ENCODE measurements at regions not wholly inside any gene's neighbourhood (a gene's known extent, or its start where the extent isn't known, plus 50 kb on each side); places are given as distances from the start of the nearest gene placed in this dataset.
"Not testable (repeated sequence)": the region's sequence is repeated elsewhere in the genome, so short reads cannot be mapped to it uniquely, and the experiment has no call there.

DNA sequence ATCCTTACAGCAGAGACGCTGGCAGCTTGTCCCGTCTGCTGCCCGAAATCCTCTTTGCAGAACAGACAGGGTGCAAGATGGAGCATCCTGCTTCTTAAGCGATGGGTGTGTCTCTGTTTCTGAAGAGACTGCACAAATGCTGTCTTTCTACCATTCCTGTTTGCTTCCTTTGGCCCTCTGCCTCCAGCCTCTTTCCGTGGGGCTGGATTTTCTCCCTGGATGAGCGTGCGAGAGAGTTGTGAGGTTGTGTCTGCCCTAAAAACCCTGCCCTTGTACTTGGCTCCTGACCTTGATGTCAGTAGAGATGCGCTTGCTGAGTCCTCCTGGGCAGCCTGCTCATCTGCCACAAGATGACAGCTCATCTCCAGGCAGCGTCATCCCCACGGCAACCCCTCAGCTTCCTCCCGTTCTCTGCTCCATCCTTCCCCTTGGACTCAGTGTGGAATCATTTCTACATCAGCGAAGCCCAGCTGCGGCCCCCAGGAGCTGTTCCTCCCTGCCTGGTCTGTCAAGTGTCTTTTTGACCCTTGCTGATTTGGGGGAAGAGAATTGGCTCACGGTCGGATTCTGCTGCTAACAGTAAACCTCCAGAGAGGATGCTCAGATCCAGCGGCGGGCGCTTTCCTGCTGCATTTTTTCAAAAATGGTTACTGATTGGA lies 246.2 kb downstream of the ASMT start:
- Histone ChIP-seq H3K36me3 (no peaks in the 10 kb centered on the region), H3K27me3 (no peaks in the 10 kb centered on the region), H3K4me1 (no peaks in the 10 kb centered on the region), H3K4me3 (no peak overlapping the region), H3K27ac (no peak overlapping the region), H3K9me3 (no peaks in the 10 kb centered on the region)
- no peak for DNase-seq
- WGBS, 2 donors, result 73% methylated on average over 18 of the region's 18 CpGs
- TF ChIP-seq POLR2A (IDR thresholded peaks at IDR 0.05) (no peak), EP300 (IDR thresholded peaks at IDR 0.05) (no peak), POLR2AphosphoS5 (IDR thresholded peaks at IDR 0.05) (no peak), CTCF (IDR thresholded peaks at IDR 0.05) (no peak)
- ATAC-seq (ENCODE audit: low FRiP score in 2 of 2), result no peak

DNA sequence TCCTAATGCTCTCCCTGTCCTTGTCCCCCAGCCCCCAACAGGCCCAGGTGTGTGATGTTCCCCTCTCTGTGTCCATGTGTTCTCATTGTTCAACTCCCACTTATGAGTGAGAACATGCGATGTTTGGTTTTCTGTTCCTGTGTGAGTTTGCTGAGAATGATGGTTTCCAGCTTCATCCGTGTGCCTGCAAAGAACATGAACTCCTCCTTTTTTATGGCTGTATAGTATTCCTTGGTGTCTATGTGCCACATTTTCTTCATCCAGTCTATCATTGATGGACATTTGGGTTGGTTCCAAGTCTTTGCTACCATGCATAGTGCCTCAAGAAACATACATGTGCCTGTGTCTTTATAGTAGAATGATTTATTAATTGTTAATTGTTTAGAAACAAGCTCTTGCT lies 249.1 kb downstream of the ASMT start:
- not testable (repeated sequence) for H3K9me3 ChIP-seq; H3K4me3 ChIP-seq; ATAC-seq (ENCODE audit: low FRiP score in 2 of 2); H3K27me3 ChIP-seq; DNase-seq; H3K36me3 ChIP-seq; H3K4me1 ChIP-seq; H3K27ac ChIP-seq
- 95 to 100% methylated on average over 2 of the region's 2 CpGs for WGBS, 2 donors

- Histone ChIP-seq H3K4me1 (no peaks in the 10 kb centered on the region), H3K27ac (no peak overlapping the region), H3K4me3 (no peak overlapping the region), H3K36me3 (no peaks in the 10 kb centered on the region), H3K9me3 (no peaks in the 10 kb centered on the region), H3K27me3 (no peaks in the 10 kb centered on the region)
- 39 to 43% methylated on average over 4 of the region's 4 CpGs for WGBS, 2 donors
- no peak for TF ChIP-seq CTCF (IDR thresholded peaks at IDR 0.05)
- TF ChIP-seq POLR2A (IDR thresholded peaks at IDR 0.05), result no peak
- TF ChIP-seq POLR2AphosphoS5 (IDR thresholded peaks at IDR 0.05), result no peak
- TF ChIP-seq EP300 (IDR thresholded peaks at IDR 0.05), result no peak
- ATAC-seq (ENCODE audit: low FRiP score in 2 of 2) (no peak), DNase-seq (no peak)
These were observed 255.6 kb downstream of the ASMT start for GRCh38 chrX:1870421-1870820.

GRCh38 chrX:1871887-1872286 lies 257.0 kb downstream of the ASMT start:
- Histone ChIP-seq H3K27ac (no peak overlapping the region), H3K36me3 (no peaks in the 10 kb centered on the region), H3K4me1 (no peaks in the 10 kb centered on the region), H3K9me3 (no peaks in the 10 kb centered on the region), H3K27me3 (no peaks in the 10 kb centered on the region), H3K4me3 (no peak overlapping the region)
- DNase-seq, result no peak
- no peak for ATAC-seq (ENCODE audit: low FRiP score in 2 of 2)
- WGBS, 2 donors, result 88 to 96% methylated on average over 5 of the region's 5 CpGs
- TF ChIP-seq CTCF (IDR thresholded peaks at IDR 0.05) (no peak), POLR2A (IDR thresholded peaks at IDR 0.05) (no peak), POLR2AphosphoS5 (IDR thresholded peaks at IDR 0.05) (no peak), EP300 (IDR thresholded peaks at IDR 0.05) (no peak)

GRCh38 chrX:1873671-1874070 lies 258.8 kb downstream of the ASMT start:
- no peak overlapping the region for H3K27ac ChIP-seq
- no peak overlapping the region for H3K4me3 ChIP-seq
- H3K9me3 ChIP-seq, result no peaks in the 10 kb centered on the region
- H3K36me3 ChIP-seq, result no peaks in the 10 kb centered on the region
- ATAC-seq (ENCODE audit: low FRiP score in 2 of 2) (no peak), DNase-seq (no peak)
- TF ChIP-seq POLR2A (IDR thresholded peaks at IDR 0.05) (no peak), POLR2AphosphoS5 (IDR thresholded peaks at IDR 0.05) (no peak), EP300 (IDR thresholded peaks at IDR 0.05) (no peak), CTCF (IDR thresholded peaks at IDR 0.05) (no peak)
- H3K27me3 ChIP-seq, result no peaks in the 10 kb centered on the region
- WGBS, 2 donors, result 53 to 76% methylated on average over 1 of the region's 1 CpG
- H3K4me1 ChIP-seq, result no peaks in the 10 kb centered on the region
